ENCODE measurements at regions not wholly inside any gene's neighbourhood (a gene's known extent, or its start where the extent isn't known, plus 50 kb on each side); places are given as distances from the start of the nearest gene placed in this dataset.

DNA sequence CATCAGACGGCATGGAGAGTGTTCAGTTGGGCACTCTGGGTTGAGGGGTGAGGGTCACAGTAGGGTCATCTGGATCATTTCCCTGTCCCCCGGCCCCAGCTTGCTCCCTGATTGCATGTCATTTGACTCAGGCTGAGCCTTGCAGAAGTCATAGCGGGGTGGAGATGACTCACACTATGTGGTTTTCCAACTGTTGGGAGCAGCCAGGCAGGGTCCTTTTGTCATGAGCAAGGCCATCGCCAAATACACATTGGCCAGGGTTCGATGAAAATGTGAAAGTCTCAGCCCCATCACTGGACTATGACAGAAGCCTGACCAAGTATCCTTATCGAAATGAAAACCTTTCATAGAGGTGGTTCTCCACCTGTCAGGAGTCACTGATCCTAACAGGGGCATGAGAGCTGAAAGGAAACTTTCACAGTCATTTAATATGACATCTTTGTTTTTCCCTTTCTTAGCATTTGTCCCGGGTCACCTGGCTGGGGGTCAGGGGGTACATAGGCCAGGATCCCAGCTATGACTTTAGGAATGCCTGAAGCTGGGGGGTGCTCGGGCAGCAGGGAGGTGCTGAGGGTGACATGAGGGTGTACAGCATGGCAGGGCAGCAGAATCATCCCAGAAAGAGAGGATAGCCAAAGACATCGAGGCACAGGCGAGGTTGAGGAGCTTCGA is 70.2 kb upstream of the CD93 start (continued):
- TF ChIP-seq SP2 (IDR thresholded peaks at IDR 0.05; ENCODE audit: extremely low read depth, low read depth, low read length, poor library complexity, severe bottlenecking) (no peak), ZNF431 (CRISPR knock-in tag; IDR thresholded peaks at IDR 0.05) (no peak), NCOR1 (IDR thresholded peaks at IDR 0.05) (peak; percentile 27; the same call in 1 of the 2 replicates), ZKSCAN8 (CRISPR knock-in tag; IDR thresholded peaks at IDR 0.05) (peak; percentile 80), ZNF224 (CRISPR knock-in tag; IDR thresholded peaks at IDR 0.05) (no peak), VEZF1 (CRISPR knock-in tag; IDR thresholded peaks at IDR 0.05) (peak; percentile 58), GTF2A2 (tag; IDR thresholded peaks at IDR 0.05) (peak; percentile 76), SRF (CRISPR knock-in tag; IDR thresholded peaks at IDR 0.05) (0 out of 4 replicates have a peak, but pooled peaks of 1 of the 2 experiments have one; percentile 32), ATF6 (CRISPR knock-in tag; IDR thresholded peaks at IDR 0.05) (no peak), XRCC4 (IDR thresholded peaks at IDR 0.05; ENCODE audit: extremely low read depth, insufficient read depth, insufficient read length) (no peak), TAF1 (IDR thresholded peaks at IDR 0.05; ENCODE audit: control insufficient read depth, extremely low read depth, insufficient read depth, low read length, severe bottlenecking) (no peak), SNAPC5 (CRISPR knock-in tag; IDR thresholded peaks at IDR 0.05) (no peak), PATZ1 (CRISPR knock-in tag; IDR thresholded peaks at IDR 0.05; ENCODE audit: borderline replicate concordance) (no peak), TOE1 (IDR thresholded peaks at IDR 0.05; ENCODE audit: borderline replicate concordance) (no peak), TOE1 (CRISPR knock-in tag; IDR thresholded peaks at IDR 0.05; ENCODE audit: borderline replicate concordance, low read depth) (no peak), ZC3H11A (IDR thresholded peaks at IDR 0.05; ENCODE audit: low read depth, low read length) (no peak), GTF2E2 (tag; IDR thresholded peaks at IDR 0.05) (0 out of 2 replicates have a peak, but pooled peaks have one; percentile 15), ZNF316 (IDR thresholded peaks at IDR 0.05) (no peak), MEF2D (tag; conservative IDR thresholded peaks at IDR 0.05; ENCODE audit: low read depth) (peak; percentile 85), ZZZ3 (IDR thresholded peaks at IDR 0.05) (no peak)
- TF ChIP-seq, protein P1, sequence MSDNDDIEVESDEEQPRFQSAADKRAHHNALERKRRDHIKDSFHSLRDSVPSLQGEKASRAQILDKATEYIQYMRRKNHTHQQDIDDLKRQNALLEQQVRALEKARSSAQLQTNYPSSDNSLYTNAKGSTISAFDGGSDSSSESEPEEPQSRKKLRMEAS (CRISPR knock-in tag; IDR thresholded peaks at IDR 0.05), result no peak
